ENCODE measurements at regions not wholly inside any gene's neighbourhood (a gene's known extent, or its start where the extent isn't known, plus 50 kb on each side); places are given as distances from the start of the nearest gene placed in this dataset.

- Mint-ChIP-seq H3K36me3 (peaks cover 72% of the 10 kb centered on the region), H3K4me1 (no peaks in the 10 kb centered on the region), H3K9me3 (peaks cover 78% of the 10 kb centered on the region), H3K4me3 (no peak overlapping the region), H3K27ac (no peak overlapping the region), H3K27me3 (ENCODE audit: low read depth) (peaks cover 7% of the 10 kb centered on the region; the same call in 1 of the 2 replicates)
- POLR2A ChIA-PET: no interaction called here
- CTCF ChIA-PET: no interaction called here
- DNase-seq (ENCODE audit: low spot score) (no peak), ATAC-seq (no peak)
- TF ChIP-seq TCF7 (CRISPR knock-in tag; IDR thresholded peaks at IDR 0.05; ENCODE audit: low read depth) (no peak), NFATC4 (CRISPR knock-in tag; IDR thresholded peaks at IDR 0.05) (no peak), CREB1 (CRISPR knock-in tag; IDR thresholded peaks at IDR 0.05) (no peak), ZNF671 (CRISPR knock-in tag; IDR thresholded peaks at IDR 0.05) (no peak), TEAD1 (CRISPR knock-in tag; IDR thresholded peaks at IDR 0.05) (no peak), NFYB (CRISPR knock-in tag; conservative IDR thresholded peaks at IDR 0.05; ENCODE audit: low read depth) (no peak), TEAD4 (CRISPR knock-in tag; IDR thresholded peaks at IDR 0.05) (no peak), ERG (CRISPR knock-in tag; IDR thresholded peaks at IDR 0.05) (no peak), ZBTB43 (CRISPR knock-in tag; IDR thresholded peaks at IDR 0.05) (no peak), CDX4 (CRISPR knock-in tag; IDR thresholded peaks at IDR 0.05; ENCODE audit: borderline replicate concordance) (no peak), ZNF532 (CRISPR knock-in tag; IDR thresholded peaks at IDR 0.05; ENCODE audit: borderline replicate concordance) (no peak), STAT6 (CRISPR knock-in tag; conservative IDR thresholded peaks at IDR 0.05; ENCODE audit: low read depth) (no peak), PRDM15 (CRISPR knock-in tag; IDR thresholded peaks at IDR 0.05) (no peak), CTCF (IDR thresholded peaks at IDR 0.05) (no peak), GRHL2 (CRISPR knock-in tag; IDR thresholded peaks at IDR 0.05; ENCODE audit: insufficient replicate concordance, severe bottlenecking) (no peak), HMGXB4 (CRISPR knock-in tag; IDR thresholded peaks at IDR 0.05) (no peak), ATF3 (CRISPR knock-in tag; conservative IDR thresholded peaks at IDR 0.05) (no peak)
Measured at GRCh38 chr12:38016602-38017001, 300.0 kb upstream of the ALG10B start.

All from WTC11 (cell line).